Hippocampal formation (tissue), 2 donors: ENCODE measurements at regions not wholly inside any gene's neighbourhood (a gene's known extent, or its start where the extent isn't known, plus 50 kb on each side); places are given as distances from the start of the nearest gene placed in this dataset.
A peak's percentile ranks its signal among the peaks of the same experiment; 100 is the strongest.

ENCODE experiments used
- DNase-seq, 2 donors: peaks; one replicate each; lab custom pipeline; 2025; lab: John Stamatoyannopoulos, UW

GRCh38 chr14:71362282-71362681, 455.0 kb downstream of the PCNX1 start:
- peak in 1 of 2 donors; percentile 19 for DNase-seq

GRCh38 chr14:71362920-71363584, 455.8 kb downstream of the PCNX1 start:
- no peak for DNase-seq

DNA sequence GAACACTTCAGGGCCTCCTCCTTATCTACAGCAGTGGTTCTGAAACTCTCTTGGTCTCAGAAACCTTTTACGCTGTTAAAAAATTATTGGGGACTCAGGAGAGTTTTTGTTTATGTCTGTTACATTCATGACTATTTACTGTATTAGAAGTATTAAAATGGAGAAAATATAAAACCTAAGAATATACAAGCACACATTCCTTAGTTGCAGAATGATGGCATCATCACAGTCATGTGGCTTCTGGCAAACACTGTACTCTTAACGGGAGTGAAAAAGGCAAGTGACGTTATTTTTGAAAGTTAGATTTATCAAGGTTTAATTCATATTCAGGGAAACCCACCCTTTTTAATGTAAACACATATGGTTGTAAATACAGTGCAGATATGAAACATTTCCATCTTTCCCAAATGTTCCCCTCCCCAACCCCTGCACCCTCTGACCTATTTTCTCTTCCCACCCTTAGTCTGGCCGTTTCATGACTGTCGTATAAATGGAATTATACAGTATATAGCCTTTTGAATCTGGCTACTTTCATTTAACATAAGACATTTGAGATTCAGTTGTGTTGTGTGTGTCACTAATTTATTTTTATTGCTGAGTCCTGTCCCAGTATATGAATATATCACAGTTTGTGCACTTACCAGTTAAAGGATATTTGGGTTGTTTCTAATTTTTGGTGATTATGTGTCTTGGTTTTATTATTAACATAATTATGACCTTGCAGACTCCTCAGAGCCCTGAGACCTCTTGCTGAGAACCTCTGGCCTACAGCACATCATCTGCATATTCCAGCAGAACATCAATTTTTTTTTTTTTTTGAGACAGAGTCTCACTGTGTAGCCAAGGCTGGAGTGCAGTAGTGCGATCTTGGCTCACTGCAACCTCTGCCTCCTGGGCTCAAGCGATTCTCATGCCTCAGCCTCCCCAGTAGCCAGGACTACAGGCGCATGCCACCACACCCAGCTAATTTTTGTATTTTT, 457.0 kb downstream of the PCNX1 start:
- no peak for DNase-seq

DNA sequence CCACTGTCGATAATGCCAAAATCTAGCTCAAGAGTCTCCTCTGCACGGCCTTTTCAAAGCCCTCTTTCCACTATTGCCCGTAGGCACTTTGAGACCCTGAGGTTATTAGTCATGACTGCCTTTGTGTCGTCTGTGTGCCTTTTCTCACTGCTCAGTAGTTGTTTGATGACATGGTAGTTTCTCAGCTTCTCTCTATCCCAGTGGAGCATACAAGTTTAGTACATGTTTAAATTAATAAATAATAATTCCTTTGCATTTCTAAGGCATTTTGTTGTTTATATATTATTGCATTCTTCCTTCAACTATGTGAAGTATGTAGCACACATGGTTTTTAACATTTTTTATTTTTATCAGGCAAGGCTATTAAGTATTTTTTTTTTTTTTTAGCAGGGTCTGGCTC, 458.1 kb downstream of the PCNX1 start:
- no peak for DNase-seq

DNA sequence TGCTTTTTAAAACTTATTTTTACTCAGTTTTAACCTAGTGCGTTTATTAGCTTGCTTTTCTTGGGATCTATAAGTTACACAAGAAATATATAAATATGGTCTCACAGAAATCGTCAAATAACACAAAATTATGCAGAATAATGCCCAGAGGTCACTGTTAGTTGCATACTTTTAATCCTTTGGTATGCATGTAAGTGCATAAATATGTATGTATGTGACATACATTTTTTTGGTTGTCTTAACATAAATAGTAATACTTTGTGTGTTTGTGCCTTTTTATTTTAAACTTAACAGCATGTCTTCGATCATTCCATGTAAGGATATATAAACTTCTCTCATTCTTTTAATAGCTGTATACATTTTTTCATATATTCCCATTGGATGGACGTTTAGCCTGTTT, 459.6 kb downstream of the PCNX1 start:
- DNase-seq, result no peak

DNA sequence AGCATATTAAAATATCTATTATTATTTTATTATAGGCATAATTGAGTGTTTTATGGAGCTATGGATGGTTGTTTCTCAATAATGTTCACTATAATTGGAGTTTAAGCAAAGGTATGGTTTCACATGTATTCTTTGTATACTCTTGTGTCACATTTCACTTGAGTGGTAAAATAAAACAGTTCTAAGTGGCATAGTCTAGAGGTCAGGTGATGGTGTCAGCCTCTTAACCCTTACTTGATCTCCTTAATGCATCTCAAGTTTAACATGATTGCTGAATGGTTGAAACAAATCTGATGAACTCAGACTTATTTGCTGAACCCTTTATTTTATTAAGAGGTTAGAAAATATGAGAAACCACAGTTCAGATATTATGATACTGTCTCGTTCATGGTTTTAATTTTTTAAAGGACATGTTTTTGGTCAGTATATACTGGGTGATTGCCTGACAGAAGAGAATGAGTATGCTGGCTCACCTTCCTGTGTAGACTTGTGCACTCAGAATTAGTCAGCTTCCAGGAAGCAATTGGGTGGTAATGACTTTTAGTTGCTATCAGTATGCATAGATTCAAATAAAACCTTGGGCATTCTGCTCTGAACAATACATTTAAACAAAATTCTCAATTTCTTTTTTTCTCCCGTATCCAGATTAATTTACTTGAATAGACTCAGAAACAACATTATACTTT, 464.6 kb downstream of the PCNX1 start:
- DNase-seq, result no peak

GRCh38 chr14:71372411-71372838, 465.2 kb downstream of the PCNX1 start:
- DNase-seq, result no peak

GRCh38 chr14:71373773-71374172, 466.5 kb downstream of the PCNX1 start:
- no peak for DNase-seq

DNA sequence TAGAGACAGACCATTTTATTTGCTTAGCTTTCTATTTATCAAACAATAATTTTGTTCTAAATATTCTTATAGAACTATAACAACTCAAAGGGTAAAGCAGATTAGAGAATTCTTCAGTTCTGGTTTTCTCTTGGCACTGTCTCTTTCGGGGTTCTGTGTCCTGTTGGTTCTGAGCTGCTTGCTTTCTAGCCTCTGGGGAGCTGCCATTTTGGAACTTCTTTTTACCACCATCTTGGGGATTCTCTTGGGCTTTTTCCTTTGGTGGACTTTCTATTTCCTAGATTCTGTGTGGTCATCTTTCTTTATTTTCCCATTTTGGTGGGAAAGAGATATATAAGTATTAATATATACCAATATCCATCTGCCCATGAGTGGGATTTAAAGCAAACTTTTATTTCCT, 467.7 kb downstream of the PCNX1 start:
- no peak for DNase-seq

- no peak for DNase-seq
These were observed 469.8 kb downstream of the PCNX1 start for GRCh38 chr14:71377099-71377498.

GRCh38 chr14:71380271-71380670, 473.0 kb downstream of the PCNX1 start:
- DNase-seq, result no peak

GRCh38 chr14:71381814-71382213, 474.6 kb downstream of the PCNX1 start:
- DNase-seq, result no peak

DNA sequence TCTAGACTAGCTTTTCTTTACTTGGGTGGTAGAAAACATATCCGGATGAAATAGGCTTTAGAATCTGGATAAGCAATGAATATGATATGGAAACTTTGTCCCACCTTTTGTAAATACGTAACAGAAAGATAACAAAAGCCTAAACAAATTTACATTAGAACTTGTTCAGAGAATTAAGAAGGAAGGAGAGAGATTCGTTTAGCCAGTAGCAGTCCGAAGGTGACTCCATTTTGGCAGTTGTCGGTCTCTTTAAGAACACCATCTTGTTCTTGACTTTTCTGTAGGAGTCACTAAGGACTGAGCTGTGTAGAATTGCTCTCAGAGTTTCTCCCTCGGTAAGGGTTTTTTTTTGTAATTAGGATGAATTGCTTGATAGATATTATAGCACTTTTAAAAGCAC, 475.1 kb downstream of the PCNX1 start:
- no peak for DNase-seq

DNA sequence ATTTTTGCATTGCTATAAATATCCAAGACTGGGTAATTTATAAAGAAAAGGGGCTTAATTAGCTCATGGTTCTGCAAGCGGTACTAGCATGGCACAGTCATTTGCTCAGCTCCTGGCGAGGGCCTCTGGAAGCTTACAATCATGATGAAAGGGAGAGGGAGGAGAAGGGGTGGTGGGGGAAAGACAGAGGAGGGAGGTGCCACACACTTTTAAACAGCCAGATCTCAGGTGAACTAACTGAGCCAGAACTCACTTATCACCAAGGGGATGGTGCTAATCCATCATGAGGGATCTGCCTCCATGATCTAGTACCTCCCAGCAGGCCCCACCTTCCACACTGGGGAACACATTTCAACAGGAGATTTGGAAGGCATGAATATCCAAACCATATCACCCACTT, 476.3 kb downstream of the PCNX1 start:
- no peak for DNase-seq

DNA sequence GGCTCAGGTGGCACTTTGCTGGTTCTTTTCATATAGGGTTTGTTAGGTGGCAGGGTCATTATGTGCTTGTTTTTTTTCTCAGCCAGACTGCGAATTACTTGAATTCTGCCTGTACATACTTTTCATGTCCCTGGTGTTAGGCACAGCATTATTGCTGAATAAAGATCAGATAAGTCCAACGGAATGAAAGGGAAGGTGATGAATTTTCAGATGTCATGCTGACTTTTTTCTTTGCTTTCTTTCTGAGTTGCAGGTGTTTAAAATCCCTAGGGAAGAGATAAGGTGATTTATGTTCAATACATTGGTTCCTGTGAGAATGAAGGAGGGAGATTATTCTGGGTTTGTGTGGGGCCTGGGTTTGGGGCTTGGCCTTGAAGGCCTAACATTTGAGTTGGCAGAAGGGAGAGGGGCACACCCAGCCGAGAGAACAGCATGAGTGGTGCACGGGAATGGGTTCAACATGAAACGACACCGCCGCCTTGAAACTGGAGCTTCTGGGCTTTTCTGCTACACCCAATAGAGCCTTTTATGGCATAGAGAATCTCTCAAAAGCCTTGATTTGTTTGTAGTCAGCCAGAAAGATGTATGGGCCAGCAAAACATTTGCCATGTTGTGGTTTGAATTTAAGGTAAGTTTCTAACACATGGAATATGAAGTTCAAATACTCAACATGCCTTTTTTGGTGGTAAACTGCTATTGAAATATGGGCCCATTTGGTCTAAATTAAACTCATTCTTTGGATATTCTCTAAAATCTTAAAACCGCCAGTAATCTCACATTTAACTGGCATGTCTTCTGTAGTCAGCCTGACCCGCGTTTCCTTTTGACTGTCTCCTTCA, 477.0 kb downstream of the PCNX1 start:
- DNase-seq, result no peak

DNA sequence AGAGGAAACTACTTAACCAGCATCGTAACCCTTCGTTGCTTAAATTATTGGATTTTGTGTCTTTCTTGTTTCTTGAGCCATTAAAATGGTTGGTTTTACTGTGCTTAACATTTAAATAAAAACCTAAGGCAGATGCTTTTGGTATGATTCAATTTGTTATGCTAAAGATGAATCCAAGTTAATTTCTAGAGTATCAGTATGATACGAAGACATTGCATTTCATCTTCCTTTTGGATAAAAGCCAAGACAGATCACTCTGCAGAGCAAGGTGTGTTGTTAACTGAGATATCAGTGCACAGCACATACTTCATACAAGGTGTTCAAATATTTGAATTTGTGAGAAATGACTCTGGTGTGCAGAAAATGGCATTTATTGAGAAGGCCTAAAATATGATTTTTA, 480.5 kb downstream of the PCNX1 start:
- no peak for DNase-seq

- no peak for DNase-seq
These were observed 481.1 kb downstream of the PCNX1 start for GRCh38 chr14:71388336-71388735.

- no peak for DNase-seq
These were observed 481.6 kb downstream of the PCNX1 start for GRCh38 chr14:71388862-71389261.

DNA sequence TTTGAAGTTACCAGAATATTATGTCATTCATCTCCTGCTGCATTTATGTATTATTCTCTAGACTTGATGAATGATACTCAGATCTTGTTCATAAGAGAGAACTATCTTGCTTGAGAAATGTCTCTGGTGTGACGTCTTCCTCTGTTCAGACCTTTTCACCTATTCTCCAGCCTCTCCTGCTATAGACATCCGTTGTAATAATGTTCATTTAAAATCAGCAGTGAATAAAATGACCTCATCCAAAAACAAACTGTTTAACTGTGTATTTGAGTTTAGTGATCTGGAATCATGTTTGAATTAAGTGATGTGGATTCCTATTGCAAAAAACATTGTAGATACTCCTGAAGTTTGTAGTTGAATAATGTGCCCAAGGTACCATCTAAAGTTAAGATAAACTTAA, 487.1 kb downstream of the PCNX1 start:
- DNase-seq, result no peak

GRCh38 chr14:71395151-71395604, 487.9 kb downstream of the PCNX1 start:
- no peak for DNase-seq

GRCh38 chr14:71395636-71396035, 488.4 kb downstream of the PCNX1 start:
- no peak for DNase-seq
